NCI-H460 (cell line): ENCODE measurements at regions not wholly inside any gene's neighbourhood (a gene's known extent, or its start where the extent isn't known, plus 50 kb on each side); places are given as distances from the start of the nearest gene placed in this dataset.
A peak's percentile ranks its signal among the peaks of the same experiment; 100 is the strongest.

Source experiments
- DNase-seq: peaks from one replicate; pipeline ENCODE4 v3.0.0-alpha.2; 2016; ENCODE audit warnings: low read depth; ENCODE audit errors: extremely low read depth

- no peak for DNase-seq
Measured at GRCh38 chr14:73800970-73801515, 50.6 kb upstream of the PTGR2 start.

- no peak for DNase-seq
Measured at GRCh38 chr14:73797543-73798265, 53.9 kb upstream of the PTGR2 start.

- no peak for DNase-seq
Measured at GRCh38 chr14:73796893-73797542, 54.6 kb upstream of the PTGR2 start.

- DNase-seq: no peak
Measured at GRCh38 chr14:73796415-73796814, 55.2 kb upstream of the PTGR2 start.

GRCh38 chr14:73795974-73796373 lies 55.7 kb upstream of the PTGR2 start:
- DNase-seq: peak; percentile 37

GRCh38 chr14:73795466-73795865 lies 56.2 kb upstream of the PTGR2 start:
- no peak for DNase-seq

GRCh38 chr14:73794146-73794545 lies 57.5 kb upstream of the PTGR2 start:
- no peak for DNase-seq

- DNase-seq: no peak
Measured at GRCh38 chr14:73792481-73792880, 59.1 kb upstream of the PTGR2 start.

GRCh38 chr14:73789989-73790581 lies 61.5 kb upstream of the PTGR2 start:
- no peak for DNase-seq

GRCh38 chr14:73788701-73789551 lies 62.7 kb upstream of the PTGR2 start:
- no peak for DNase-seq

GRCh38 chr14:73788317-73788598 lies 63.4 kb upstream of the PTGR2 start:
- no peak for DNase-seq

- DNase-seq: no peak
Measured at GRCh38 chr14:73787486-73788316, 63.9 kb upstream of the PTGR2 start.

- no peak for DNase-seq
Measured at GRCh38 chr14:73786636-73787485, 64.8 kb upstream of the PTGR2 start.

- DNase-seq: peak; percentile 91
Measured at GRCh38 chr14:73785834-73786635, 65.6 kb upstream of the PTGR2 start.

GRCh38 chr14:73785336-73785833 lies 66.2 kb upstream of the PTGR2 start:
- peak; percentile 73 for DNase-seq

GRCh38 chr14:73784988-73785313 lies 66.7 kb upstream of the PTGR2 start:
- DNase-seq: no peak

GRCh38 chr14:73784181-73784987 lies 67.2 kb upstream of the PTGR2 start:
- no peak for DNase-seq
